ENCODE measurements at regions not wholly inside any gene's neighbourhood (a gene's known extent, or its start where the extent isn't known, plus 50 kb on each side); places are given as distances from the start of the nearest gene placed in this dataset.
"Not testable (repeated sequence)": the region's sequence is repeated elsewhere in the genome, so short reads cannot be mapped to it uniquely, and the experiment has no call there.

DNA sequence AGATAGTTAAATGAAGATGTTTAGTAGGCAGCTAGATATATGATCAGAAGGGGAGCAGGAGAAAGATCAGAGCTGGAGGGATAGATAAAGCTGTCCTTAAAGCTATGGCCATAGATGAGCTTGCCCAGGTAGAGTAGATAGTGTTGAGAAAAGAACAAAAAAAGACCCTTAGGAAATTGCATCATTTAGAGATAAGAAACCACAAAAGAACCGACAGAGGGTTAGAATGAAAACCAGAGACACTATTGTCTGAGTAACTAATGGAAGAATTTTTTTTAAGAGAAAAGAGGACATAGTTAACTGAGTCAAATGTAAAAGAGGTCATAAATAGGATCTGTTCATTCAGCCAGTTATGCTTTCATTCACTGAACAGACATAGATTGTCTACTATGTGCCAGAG lies 101.8 kb downstream of the TNFAIP3 start:
- no peak for DNase-seq (ENCODE audit: low read depth, low spot score)

DNA sequence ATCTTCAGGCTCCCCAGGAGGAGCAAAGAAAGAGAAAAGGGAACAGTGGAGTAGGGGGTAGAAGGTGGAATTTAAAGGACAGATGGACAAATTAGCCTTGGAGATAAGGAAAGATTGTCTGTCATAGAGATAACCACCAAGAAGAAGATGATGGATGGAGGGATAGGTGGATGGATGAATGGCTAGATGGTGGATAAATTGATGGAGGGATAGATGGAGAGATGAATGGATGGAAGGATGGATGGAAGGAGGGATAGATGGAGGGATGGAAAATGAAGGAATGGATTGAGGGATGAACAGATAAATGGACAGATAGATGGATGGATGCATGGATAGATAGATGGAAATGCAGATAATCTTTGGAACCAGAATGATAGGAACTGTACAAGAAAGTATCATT lies 102.8 kb downstream of the TNFAIP3 start:
- no peak for DNase-seq (ENCODE audit: low read depth, low spot score)

DNA sequence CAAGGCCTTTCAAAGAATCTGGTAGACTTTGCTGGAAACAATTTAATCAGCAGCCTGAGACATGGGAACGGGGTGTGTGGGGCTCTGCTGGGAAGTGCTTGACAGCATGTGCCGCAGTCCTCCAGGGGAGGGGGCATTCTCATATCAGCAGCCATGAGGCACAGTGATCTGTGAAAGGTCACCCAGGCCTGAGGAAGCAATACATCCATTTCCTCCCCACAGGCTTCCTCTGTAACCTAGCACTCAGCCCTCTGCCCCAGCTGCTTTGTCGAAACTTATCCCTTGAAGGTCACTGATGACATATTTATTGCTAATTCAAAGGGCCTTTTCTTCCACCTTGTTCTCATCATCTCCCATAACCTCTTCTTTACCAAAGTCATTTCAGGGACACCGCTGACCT lies 103.3 kb downstream of the TNFAIP3 start:
- no peak for DNase-seq (ENCODE audit: low read depth, low spot score)

DNA sequence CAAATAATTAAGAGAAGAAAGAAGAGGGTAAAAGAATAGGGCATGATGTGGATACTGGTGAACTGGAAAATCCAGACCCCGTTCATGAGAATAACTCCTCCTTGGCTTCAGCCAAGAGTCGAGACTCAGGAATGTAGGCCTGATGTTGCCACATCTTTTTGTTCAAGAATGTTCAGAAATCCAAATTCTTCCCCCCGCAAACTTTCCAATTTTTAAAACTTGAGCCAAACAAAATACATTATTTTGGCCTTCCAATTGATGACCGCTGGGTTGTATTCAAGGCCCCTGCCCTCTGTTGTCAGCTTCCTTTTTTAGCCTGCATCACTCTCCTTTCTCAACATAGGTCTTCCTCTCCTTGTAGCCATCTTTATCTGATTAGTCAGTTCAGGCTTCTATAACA lies 106.1 kb downstream of the TNFAIP3 start:
- no peak for DNase-seq (ENCODE audit: low read depth, low spot score)

DNA sequence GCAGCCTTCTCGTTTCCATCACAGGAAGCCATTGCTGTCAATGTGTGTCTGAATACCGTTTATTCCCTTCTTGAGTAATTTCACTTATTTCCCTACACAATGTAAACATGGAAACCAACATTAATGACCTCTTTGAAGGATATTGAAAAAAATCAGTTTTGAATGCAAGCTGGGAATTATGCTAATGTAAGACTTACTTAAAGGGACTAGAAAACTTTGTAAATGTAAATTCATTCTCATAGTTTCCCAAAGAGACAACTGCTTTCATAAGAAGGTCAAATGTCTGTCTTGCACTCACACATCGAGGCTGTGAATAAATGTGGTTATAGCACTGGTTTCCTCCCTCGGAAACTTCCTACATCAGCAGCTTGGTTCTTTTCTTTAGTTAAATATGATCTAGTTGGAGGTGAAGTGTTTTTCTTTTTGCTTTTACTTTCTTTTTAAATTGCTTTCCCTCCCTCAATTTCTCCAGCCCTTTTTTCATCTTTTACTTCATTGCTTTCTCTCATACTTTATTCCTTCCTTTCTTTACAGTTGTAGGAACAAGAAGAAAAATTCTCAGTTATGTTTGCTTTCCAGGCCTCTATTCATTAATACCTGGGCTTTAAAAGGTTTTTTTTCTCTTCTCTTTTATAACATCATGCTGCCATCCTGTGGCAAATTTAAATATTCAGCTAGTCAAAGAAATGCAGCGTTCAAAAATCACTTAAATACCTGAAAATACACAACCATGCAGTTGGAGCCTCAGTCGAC lies 108.3 kb downstream of the TNFAIP3 start:
- DNase-seq (ENCODE audit: low read depth, low spot score), result no peak

DNA sequence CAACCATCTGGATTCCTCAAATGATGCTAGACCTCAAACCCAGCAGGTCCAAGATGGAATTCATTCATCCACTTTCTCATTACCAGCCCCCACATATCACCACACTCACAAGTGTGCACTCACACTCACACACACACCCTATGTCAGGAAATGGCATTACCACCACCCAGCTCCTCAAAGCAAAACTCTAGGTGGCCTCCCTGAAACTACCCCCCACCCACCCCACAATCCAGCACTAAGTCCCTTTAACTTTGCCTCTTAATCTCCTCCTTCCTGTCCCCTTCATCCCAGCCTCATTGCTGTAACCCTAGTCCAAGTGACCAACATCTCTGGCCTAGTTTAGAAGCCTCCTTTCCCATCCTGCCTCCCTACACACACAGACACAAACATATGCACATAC lies 109.4 kb downstream of the TNFAIP3 start:
- DNase-seq (ENCODE audit: low read depth, low spot score), result no peak

DNA sequence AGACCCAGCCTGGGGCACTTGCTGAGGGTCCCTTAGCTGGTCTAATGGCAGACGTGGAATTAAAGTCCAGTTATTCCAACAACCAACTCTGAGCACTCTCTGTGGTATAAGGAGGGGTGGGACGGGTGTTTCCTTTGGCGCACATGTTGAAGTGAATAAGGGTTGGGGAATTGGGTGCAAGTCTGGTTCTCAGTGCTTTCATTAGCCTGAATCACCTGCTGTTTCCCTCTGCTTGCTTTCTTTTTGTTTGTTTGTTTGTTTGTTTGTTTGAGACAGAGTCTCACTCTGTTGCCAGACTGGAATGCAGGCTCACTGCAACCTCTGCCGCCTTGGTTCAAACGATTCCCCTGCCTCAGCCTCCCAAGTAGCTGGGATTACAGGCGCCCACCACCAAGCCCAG lies 110.1 kb downstream of the TNFAIP3 start:
- no peak for DNase-seq (ENCODE audit: low read depth, low spot score)

DNA sequence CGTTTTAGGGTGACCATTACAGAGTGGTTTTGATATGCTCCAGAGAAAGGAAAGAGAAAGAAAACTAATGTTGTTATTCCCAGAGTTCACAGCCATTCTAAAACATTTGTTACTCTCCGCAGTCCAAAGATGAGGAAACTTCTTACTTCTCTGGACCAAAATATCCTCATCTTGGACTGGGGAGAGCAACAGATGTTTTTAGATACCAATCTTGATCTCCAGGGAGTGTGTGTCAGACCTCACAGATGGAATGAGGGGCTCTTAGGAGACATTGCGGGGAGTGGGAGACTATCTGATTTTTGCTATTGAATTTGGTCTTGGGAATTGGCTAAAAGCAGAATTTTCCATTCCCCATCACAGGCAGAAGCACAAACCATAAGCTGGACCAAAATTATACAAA lies 110.8 kb downstream of the TNFAIP3 start:
- no peak for DNase-seq (ENCODE audit: low read depth, low spot score)

DNA sequence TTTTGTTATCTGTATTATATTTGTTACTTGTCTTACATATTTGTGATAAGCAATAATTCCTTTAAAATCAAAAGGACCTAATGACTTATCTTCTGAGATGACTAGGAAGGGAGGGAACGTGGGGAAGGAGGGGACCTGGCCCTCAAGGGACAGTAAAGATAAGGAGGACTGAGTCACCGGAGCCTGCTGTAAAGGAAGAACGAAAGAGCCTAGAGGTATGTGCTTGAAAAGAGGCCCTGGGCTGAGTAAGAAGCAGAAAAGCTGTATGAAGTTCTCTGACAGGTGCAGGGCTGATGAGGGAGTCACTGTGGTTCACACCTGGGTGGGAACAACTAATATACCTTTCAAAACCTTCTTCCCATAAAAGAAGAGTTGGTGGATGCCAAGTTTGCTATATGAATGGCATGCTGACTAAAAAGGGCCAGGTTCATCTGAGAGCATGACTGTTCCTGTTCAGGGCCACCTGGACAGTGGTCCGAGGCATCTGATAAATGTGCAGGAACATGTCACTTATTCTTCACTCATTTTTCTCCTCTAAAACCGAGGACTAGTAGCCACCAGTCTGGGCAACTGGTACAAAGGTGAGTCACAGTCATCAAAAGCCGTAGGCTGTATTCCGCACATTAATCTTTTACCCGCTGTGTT lies 111.3 kb downstream of the TNFAIP3 start:
- DNase-seq (ENCODE audit: low read depth, low spot score), result no peak

DNA sequence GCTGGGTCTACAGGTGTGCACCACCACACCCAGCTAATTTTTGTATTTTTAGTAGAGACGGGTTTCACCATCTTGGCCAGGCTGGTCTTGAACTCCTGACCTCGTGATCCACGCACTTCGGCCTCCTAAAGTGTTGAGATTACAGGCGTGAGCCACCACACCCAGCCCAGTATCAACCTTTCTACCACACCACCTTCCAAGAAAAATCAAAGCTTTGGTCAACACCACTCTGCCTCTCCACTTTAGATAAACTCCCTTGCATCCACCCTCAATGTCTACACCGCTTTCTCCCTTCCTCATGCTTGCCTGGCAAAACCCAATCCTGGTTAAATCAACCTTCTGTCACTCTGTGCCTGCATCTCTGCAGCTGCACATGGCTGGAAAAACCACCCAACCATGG lies 112.2 kb downstream of the TNFAIP3 start:
- DNase-seq (ENCODE audit: low read depth, low spot score), result not testable (repeated sequence)

DNA sequence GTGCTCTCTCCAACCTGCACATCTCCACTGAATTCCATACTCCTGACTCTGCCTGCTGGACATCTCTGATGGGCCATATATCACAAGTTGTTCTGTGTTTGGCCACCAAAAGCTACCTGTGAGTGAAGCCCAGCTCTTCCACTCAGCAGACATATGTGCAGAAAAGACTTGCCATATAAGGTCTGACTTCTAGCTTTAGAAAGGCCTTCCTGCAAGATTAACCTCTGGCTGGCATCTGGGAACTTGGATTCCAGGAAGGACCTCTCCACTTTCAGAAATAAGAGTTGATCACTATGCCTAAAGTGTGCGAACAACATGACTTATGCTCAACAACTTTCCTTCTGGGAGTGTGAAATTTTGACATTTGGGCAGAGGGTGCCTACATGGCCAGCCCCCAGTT lies 113.7 kb downstream of the TNFAIP3 start:
- DNase-seq (ENCODE audit: low read depth, low spot score), result no peak

DNA sequence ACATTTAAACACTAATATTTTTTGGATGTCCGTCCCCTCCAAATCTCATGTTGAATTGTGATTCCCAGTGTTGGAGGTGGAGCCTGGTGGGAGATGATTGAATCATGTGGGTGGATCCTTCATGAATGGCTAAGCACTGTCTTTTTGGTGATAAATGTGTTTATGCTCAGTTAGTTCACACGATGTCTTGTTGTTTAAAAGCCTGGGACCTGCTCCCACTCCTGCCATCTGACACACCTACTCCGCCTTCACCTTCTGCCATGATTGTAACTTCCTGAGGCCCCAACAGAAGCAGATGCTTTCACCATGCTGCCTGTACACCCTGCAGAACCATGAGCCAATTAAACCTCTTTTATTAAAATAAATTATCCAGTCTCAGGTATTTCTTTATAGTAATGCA lies 114.7 kb downstream of the TNFAIP3 start:
- no peak for DNase-seq (ENCODE audit: low read depth, low spot score)

DNA sequence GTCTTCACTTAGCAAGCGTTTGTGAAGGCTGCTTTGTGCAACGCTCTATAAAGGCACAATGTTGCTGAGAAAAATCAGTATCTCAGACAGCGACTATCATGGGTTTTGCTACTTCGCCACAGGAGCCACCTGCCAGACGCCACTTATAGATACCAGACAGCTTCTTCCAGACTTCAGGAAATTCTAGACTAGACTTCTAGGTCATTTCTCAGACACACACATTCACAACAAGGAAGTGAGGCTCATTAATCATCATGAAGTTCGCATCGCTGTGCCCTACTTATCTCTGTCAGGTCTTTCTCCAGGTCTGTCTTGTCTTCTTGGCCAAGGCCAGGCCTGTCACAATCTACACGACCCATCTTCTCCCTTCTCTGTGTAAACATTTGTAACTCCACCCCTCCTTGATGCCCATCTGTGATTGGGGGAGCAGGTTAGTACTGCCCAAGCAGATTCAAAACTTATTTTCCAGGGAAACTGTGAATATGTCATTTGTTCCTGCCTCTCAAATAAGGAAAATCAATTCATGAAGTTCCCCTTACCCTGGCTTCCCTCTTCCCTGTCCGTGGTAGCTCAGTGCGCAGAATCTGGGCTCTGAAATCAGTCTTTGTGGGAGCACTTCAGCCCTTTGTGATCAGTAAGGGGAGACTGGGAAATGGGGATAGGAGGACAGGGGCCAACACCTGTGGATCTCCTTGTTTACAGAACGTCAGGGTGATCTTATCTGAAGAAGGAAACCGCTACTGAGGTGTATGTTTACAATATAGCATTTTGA lies 115.5 kb downstream of the TNFAIP3 start:
- no peak for DNase-seq (ENCODE audit: low read depth, low spot score)

DNA sequence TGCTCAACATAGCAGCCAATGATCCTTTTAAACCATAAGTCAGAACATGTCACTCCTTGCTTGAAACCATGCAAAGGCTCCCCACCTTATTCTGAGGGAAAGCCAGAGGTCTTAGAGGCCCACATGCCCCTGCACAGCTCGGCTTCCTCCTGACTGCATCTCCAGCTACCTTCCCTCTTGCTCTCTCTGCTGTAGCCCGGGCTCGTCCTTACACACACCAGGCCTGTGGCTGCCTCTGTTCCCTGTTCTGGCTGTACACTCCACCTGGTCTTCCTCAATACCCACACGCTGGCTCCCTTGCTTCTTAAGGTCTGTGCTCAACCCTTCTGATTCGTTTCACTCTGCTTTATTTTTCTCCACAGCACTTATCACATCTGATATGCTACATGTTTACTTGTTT lies 116.2 kb downstream of the TNFAIP3 start:
- no peak for DNase-seq (ENCODE audit: low read depth, low spot score)

DNA sequence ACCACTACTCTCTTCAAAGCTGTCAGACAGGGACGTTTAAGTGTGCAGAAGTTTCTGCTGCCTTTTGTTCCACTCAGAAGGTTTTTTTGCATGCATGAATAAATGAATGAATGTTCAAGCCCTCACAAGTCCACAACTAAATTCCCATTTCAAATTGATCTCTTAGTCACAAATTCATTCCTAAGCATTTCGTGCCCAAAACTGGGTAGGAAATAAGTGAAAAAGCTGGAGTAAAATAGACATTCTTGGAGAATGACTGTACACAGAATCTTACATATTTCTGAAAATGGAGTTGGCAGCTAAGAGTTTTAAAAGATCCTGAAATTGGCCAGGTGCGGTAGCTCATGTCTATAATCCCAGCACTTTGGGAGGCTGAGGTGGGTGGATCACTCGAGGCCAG lies 117.6 kb downstream of the PERP start:
- DNase-seq (ENCODE audit: low read depth, low spot score), result no peak

DNA sequence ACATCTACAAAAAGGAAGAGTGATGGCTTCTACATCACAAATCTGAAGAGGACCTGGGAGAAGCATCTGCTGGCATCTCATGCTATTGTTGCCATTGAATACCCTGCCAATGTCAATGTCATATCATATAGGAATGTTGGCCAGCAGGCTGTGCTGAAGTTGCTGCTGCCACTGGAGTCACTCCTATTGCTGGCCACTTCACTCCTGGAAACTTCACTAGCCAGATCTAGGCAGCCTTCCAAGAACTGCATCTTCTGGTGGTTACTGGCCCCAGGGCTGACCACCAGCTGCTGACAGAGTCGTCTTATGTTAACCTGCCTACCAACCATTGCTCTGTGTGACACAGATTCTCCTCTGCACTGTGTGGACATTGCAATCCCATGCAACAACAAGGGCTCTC lies 111.8 kb downstream of the PERP start:
- DNase-seq (ENCODE audit: low read depth, low spot score), result no peak

DNA sequence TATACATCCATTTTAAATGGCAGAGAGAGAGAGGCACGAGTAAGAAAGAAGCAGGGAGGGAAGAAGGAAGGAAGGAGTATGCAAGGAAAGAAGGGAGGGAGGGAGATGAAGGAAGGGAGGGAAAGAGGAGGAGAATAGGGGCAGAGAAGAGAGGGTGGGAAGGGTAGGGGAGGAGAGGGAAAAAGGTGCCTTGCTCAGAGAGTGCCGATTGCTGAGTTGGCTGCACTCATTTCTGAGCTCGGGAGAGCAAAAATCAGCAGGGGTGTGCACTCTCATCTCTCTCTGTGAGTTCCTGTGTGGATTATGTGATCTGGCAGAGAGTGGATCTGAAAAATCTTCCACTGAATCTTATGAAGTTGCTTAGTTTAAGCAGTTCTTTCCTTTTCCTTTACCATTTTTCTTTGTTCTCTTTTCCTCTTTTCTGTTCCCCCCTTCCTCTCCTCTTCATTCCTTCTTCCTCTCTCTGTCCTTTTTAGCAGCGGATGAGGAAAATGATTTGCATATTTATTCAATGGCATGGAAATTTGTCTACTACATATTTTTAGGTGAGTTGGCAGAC lies 108.7 kb downstream of the PERP start:
- no peak for DNase-seq (ENCODE audit: low read depth, low spot score)

DNA sequence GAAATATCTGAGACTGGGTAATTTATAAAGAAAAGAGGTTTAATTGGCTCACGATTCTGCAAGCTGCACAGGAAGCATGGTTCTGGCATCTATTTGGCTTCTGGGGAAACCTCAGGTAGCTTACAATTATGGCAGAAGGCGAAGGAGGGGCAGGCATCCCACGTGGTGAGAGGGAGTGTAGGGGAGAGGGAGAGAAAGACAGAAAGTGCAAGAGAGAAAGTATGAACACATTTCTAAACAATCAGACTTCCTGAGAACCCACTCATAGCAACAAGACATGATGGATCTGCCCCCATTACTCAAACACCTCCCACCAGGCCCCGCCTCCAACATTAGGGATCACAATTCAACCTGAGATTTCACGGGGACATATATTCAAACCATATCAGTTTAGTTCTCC lies 107.4 kb downstream of the PERP start:
- no peak for DNase-seq (ENCODE audit: low read depth, low spot score)

DNA sequence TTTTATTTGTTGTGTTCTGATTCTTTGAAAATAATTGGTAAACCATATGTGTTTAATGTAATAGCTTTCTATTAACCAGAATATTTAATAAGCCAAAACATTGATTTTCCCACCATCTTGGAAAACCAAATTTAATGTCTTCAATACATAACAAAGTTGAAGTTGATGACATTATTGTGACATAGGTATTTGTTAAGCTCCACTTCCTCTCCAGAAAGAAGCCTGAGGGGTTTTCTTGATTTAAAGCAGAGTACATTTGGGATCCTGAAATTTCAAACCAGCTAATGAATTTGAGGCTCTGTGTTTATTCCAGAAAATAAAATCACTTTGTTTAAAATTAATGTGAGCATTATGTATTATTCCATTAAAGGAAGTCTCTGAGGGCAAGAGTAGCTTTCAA lies 106.3 kb downstream of the PERP start:
- DNase-seq (ENCODE audit: low read depth, low spot score), result no peak

DNA sequence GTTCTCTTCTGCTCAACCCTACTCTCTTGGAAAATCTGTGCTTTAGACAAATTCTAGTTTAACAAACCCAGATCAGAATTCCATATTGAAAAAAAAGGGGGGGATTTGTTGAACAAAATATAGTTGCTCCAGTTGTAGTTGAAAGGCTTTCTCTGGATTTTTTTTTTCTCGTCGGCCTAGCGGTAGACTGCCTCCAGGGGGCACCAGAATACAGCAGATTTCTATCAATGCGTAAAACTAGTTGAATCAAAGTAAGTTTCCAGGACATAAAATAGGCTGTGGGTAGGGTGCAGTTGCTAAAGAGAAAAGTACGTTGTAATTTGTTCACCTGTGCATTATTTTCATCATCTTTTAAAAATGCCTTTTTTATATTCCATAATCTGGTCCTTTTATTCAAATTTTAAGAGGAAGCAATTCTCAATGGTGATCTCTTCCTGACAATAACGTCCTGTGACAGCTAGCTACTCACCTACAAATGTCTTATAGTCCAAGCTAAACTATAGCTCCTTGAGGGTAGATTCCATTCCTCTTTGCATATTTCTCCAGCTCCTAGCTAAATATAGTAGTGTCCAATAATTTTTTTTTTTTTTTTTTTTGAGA lies 105.4 kb downstream of the PERP start:
- DNase-seq (ENCODE audit: low read depth, low spot score), result peak; percentile 38

DNA sequence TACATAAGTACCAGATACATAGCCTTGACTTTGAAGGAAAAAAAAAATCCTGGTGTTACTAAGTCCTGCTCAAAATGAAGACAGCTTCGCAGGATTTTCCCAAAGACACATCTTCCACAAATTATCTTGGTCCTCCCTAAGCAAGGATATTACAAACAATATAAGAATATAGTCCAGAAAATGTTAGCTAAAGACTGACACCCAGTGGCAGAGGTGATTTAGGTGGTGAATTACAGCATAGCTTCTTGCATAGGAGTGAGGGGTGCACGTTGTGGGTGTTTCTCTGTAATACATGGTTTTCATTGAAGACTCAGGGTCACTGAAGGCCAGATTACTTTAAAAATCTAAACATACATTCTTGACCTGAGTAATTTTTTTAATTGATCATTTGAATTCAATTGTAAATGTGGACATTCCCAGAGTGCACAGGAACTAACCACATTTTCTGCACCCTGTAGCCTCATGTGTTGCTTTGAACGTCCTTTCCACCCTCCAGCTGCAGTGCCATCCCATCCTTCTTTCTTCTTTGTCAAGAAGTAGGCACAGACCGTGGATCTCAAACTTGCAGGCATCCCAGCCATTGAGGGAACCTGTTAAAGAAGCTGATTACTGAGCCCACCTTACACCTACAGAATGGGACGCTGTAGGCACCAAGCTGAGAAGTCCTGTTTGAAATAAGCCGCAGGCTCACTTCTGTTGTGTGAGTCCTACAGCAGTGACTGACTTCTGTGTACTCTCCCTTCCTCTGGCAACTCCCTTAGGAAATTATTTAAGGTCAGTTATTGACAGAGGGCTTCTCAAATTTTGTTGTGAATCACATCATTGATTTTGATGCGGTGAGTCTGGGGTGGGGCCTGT lies 102.6 kb downstream of the PERP start:
- no peak for DNase-seq (ENCODE audit: low read depth, low spot score)

Data from activated CD4-positive, CD25-positive, alpha-beta regulatory T cell treated with anti-CD3 and anti-CD28 coated beads, Interleukin-2, amount 50 U/mL, for 16 hours (primary cell).